ENCODE measurements at regions not wholly inside any gene's neighbourhood (a gene's known extent, or its start where the extent isn't known, plus 50 kb on each side); places are given as distances from the start of the nearest gene placed in this dataset.

DNA sequence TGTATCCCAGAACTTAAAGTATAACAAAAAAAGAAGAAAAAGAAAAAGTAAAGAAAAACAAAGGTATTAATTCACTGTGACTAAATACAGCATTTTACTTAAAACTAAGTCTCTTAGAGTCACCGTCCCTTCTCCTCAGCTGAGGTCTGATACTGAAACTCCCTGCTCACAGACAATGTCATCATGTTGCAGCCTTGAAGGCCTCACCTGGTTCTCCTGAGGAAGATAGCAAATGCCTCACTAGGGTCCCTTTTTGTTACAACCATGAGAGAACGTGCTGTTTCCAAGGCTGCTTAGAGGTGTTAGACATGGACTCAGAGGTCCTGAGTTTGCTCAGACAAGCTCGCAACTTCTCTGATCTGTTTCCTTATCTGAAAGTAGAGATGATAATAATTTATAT lies 357.2 kb downstream of the MTRR start:
- TF ChIP-seq, protein P1, sequence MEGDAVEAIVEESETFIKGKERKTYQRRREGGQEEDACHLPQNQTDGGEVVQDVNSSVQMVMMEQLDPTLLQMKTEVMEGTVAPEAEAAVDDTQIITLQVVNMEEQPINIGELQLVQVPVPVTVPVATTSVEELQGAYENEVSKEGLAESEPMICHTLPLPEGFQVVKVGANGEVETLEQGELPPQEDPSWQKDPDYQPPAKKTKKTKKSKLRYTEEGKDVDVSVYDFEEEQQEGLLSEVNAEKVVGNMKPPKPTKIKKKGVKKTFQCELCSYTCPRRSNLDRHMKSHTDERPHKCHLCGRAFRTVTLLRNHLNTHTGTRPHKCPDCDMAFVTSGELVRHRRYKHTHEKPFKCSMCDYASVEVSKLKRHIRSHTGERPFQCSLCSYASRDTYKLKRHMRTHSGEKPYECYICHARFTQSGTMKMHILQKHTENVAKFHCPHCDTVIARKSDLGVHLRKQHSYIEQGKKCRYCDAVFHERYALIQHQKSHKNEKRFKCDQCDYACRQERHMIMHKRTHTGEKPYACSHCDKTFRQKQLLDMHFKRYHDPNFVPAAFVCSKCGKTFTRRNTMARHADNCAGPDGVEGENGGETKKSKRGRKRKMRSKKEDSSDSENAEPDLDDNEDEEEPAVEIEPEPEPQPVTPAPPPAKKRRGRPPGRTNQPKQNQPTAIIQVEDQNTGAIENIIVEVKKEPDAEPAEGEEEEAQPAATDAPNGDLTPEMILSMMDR (conservative IDR thresholded peaks at IDR 0.05): no peak
- no peak for TF ChIP-seq ZFX (IDR thresholded peaks at IDR 0.05)

Measured in C4-2B (cell line).